PFSK-1 (cell line): ENCODE measurements at regions not wholly inside any gene's neighbourhood (a gene's known extent, or its start where the extent isn't known, plus 50 kb on each side); places are given as distances from the start of the nearest gene placed in this dataset.

Experiments used
- SIN3A ChIP-seq: IDR thresholded peaks from 2 replicates; pipeline ENCODE4 v1.6.1; 2012; ENCODE audit warnings: mild to moderate bottlenecking, low read length, moderate library complexity, borderline replicate concordance; ENCODE audit not compliant: insufficient read depth
- TAF1 ChIP-seq: IDR thresholded peaks from 2 replicates; pipeline ENCODE4 v1.6.1; 2012; ENCODE audit warnings: low read length, control low read depth, borderline replicate concordance; ENCODE audit not compliant: insufficient read depth

GRCh38 chr2:56933976-56934375 is 750.2 kb downstream of the CCDC85A start:
- TF ChIP-seq SIN3A, result no peak
- no peak for TF ChIP-seq TAF1
